Parathyroid adenoma (tissue), 2 donors: ENCODE measurements at regions not wholly inside any gene's neighbourhood (a gene's known extent, or its start where the extent isn't known, plus 50 kb on each side); places are given as distances from the start of the nearest gene placed in this dataset.

Experiments
- H2AFZ ChIP-seq: fragments of 300-600 bp; sonication (generic); one replicate; pipeline ENCODE4 v1.7.0; 2017; ENCODE audit warnings: antibody characterized with exemption, mild to moderate bottlenecking
- H3K27ac ChIP-seq: fragments of 300-600 bp; sonication (generic); one replicate; pipeline ENCODE4 v1.7.0; 2017
- H3K27me3 ChIP-seq: fragments of 300-600 bp; sonication (generic); one replicate; pipeline ENCODE4 v1.7.0; 2017; ENCODE audit warnings: low read length; ENCODE audit not compliant: control insufficient read depth, insufficient read depth
- H3K36me3 ChIP-seq: fragments of 300-600 bp; sonication (generic); one replicate; pipeline ENCODE4 v1.7.0; 2017; ENCODE audit warnings: low read length; ENCODE audit not compliant: control insufficient read depth, insufficient read depth
- H3K4me1 ChIP-seq: fragments of 300-600 bp; sonication (generic); one replicate; pipeline ENCODE4 v1.7.0; 2017; ENCODE audit warnings: control low read depth
- H3K4me2 ChIP-seq: fragments of 300-600 bp; sonication (generic); one replicate; pipeline ENCODE4 v1.7.0; 2017; ENCODE audit warnings: low read length
- H3K4me3 ChIP-seq: fragments of 300-600 bp; sonication (generic); one replicate; pipeline ENCODE4 v1.7.0; 2017; ENCODE audit warnings: low read depth, low read length
- H3K79me2 ChIP-seq: fragments of 300-600 bp; sonication (generic); one replicate; pipeline ENCODE4 v1.7.0; 2017; ENCODE audit warnings: control low read depth
- H3K9ac ChIP-seq: fragments of 300-600 bp; sonication (generic); one replicate; pipeline ENCODE4 v1.7.0; 2017; ENCODE audit warnings: mild to moderate bottlenecking
- H3K9me3 ChIP-seq: fragments of 300-600 bp; sonication (generic); one replicate; pipeline ENCODE4 v1.7.0; 2017; ENCODE audit warnings: low read length; ENCODE audit not compliant: control insufficient read depth
- CTCF ChIP-seq: fragments of 300-600 bp; sonication (generic); IDR thresholded peaks from one replicate; pipeline ENCODE4 v1.7.0; 2017; ENCODE audit warnings: antibody characterized with exemption, mild to moderate bottlenecking
- donor health status: primary hyperparathyroidism.

GRCh38 chr9:31232485-31232884, 1152.0 kb upstream of the ACO1 start:
- Histone ChIP-seq H3K4me3 (no peak overlapping the region), H3K4me1 (no peaks in the 10 kb centered on the region), H3K36me3 (no peaks in the 10 kb centered on the region), H3K4me2 (no peak overlapping the region), H3K9ac (no peak overlapping the region), H3K79me2 (no peaks in the 10 kb centered on the region), H3K27ac (no peak overlapping the region), H3K9me3 (no peaks in the 10 kb centered on the region), H3K27me3 (no peaks in the 10 kb centered on the region), H2AFZ (no peak overlapping the region)
- TF ChIP-seq CTCF, result no peak

- Histone ChIP-seq H3K9ac (no peak overlapping the region), H3K79me2 (no peaks in the 10 kb centered on the region), H3K4me1 (no peaks in the 10 kb centered on the region), H3K4me3 (no peak overlapping the region), H3K27ac (no peak overlapping the region), H3K27me3 (no peaks in the 10 kb centered on the region), H3K36me3 (no peaks in the 10 kb centered on the region), H2AFZ (no peak overlapping the region), H3K4me2 (no peak overlapping the region), H3K9me3 (no peaks in the 10 kb centered on the region)
- no peak for TF ChIP-seq CTCF
Measured at GRCh38 chr9:31236344-31236743, 1148.1 kb upstream of the ACO1 start.

- Histone ChIP-seq H3K4me3 (no peak overlapping the region), H3K9me3 (no peaks in the 10 kb centered on the region), H3K4me2 (no peak overlapping the region), H3K36me3 (no peaks in the 10 kb centered on the region), H2AFZ (no peak overlapping the region), H3K27me3 (no peaks in the 10 kb centered on the region), H3K4me1 (no peaks in the 10 kb centered on the region), H3K79me2 (no peaks in the 10 kb centered on the region), H3K9ac (no peak overlapping the region), H3K27ac (no peak overlapping the region)
- no peak for TF ChIP-seq CTCF
Measured at GRCh38 chr9:31243386-31243785, 1141.1 kb upstream of the ACO1 start.

- no peaks in the 10 kb centered on the region for H3K36me3 ChIP-seq
- H3K4me1 ChIP-seq, result no peaks in the 10 kb centered on the region
- no peak overlapping the region for H3K4me3 ChIP-seq
- no peaks in the 10 kb centered on the region for H3K79me2 ChIP-seq
- H3K27me3 ChIP-seq, result no peaks in the 10 kb centered on the region
- H3K4me2 ChIP-seq, result no peak overlapping the region
- no peak overlapping the region for H3K9ac ChIP-seq
- no peak overlapping the region for H3K27ac ChIP-seq
- H2AFZ ChIP-seq, result no peak overlapping the region
- no peak for TF ChIP-seq CTCF
- no peaks in the 10 kb centered on the region for H3K9me3 ChIP-seq
Measured at GRCh38 chr9:31248156-31248555, 1136.3 kb upstream of the ACO1 start.

- Histone ChIP-seq H3K4me2 (no peak overlapping the region), H3K27ac (no peak overlapping the region), H2AFZ (no peak overlapping the region), H3K4me1 (no peaks in the 10 kb centered on the region), H3K9ac (no peak overlapping the region), H3K27me3 (no peaks in the 10 kb centered on the region), H3K79me2 (no peaks in the 10 kb centered on the region), H3K4me3 (no peak overlapping the region), H3K36me3 (no peaks in the 10 kb centered on the region), H3K9me3 (no peaks in the 10 kb centered on the region)
- TF ChIP-seq CTCF, result no peak
Measured at GRCh38 chr9:31251386-31251785, 1133.1 kb upstream of the ACO1 start.
